SK-N-MC (cell line): ENCODE measurements at regions not wholly inside any gene's neighbourhood (a gene's known extent, or its start where the extent isn't known, plus 50 kb on each side); places are given as distances from the start of the nearest gene placed in this dataset.

Source experiments
- EZH2 ChIP-seq: fragments of 200-600 bp; sonication (generic); IDR thresholded peaks from one replicate; pipeline ENCODE4 v1.6.1; 2017; ENCODE audit warnings: antibody characterized with exemption
- FOXP2 ChIP-seq: optimal IDR thresholded peaks from 2 replicates; pipeline ENCODE3; 2011; ENCODE audit warnings: mild to moderate bottlenecking, moderate library complexity; ENCODE audit not compliant: insufficient read depth; ENCODE audit errors: extremely low read length, control extremely low read depth

DNA sequence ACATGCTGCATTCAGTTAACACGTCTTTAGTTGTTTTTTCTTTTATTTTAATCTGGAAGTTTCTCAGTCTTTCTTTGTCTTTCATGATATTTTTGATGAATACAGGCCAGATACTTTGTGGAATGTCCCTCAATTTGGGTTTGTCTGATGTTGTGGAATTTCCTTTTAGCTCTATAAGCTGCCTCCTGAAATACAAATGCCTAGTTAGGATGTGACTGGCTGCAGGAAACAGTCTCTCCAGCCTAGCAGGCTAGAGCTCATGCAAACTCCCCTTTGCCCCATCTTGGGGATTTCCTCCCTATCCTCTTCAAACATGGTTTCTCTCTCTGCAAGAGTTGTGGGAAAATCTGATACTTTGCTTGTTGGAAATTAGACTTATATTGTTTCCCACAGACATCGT, 89.3 kb upstream of the JAG1 start:
- no peak for TF ChIP-seq FOXP2
- TF ChIP-seq EZH2 = no peak
